GM12878 (cell line): ENCODE measurements at regions not wholly inside any gene's neighbourhood (a gene's known extent, or its start where the extent isn't known, plus 50 kb on each side); places are given as distances from the start of the nearest gene placed in this dataset.

Source experiments
- ATAC-seq: fragments of 200-7000 bp; cut with Tn5 transposase; 3 replicates; pipeline ENCODE4 v1.9.1; 2020; ENCODE audit warnings: mild to moderate bottlenecking, moderate library complexity
- BruUV-seq: library from RNA; stranded (reverse); fragments of 400-500 nt; replicated peaks from 2 replicates; lab custom pipeline; 2021; lab: Mats Ljungman, UMichigan
- CTCF ChIA-PET: fragments of 300-600 bp; sonication (Branson Sonifier 250); formaldehyde crosslinking; extraction: SDS; loops from one replicate; lab custom pipeline; 2021; ENCODE audit warnings: inconsistent platforms; lab: Yijun Ruan, JAX
- POLR2A ChIA-PET: fragments of 350-600 bp; formaldehyde crosslinking; extraction: SDS; loops from one replicate; lab custom pipeline; 2021; ENCODE audit warnings: inconsistent platforms; lab: Charles Lee
- RAD21 ChIA-PET: fragments of 300-600 bp; sonication (Branson Sonifier 250); formaldehyde crosslinking; loops from one replicate; lab custom pipeline; 2023; ENCODE audit warnings: antibody characterized with exemption; ENCODE audit not compliant: unreplicated experiment; lab: Charles Lee
- SMC1A ChIA-PET: fragments of 300-600 bp; sonication (Branson Sonifier 250); formaldehyde crosslinking; loops from one replicate; lab custom pipeline; 2023; ENCODE audit not compliant: unreplicated experiment, uncharacterized antibody; lab: Charles Lee
- DNase-seq: peaks from one replicate; pipeline ENCODE4 v3.0.0-alpha.2; 2011; ENCODE audit warnings: low read depth, low spot score
- FAIRE-seq: peaks from 3 replicates; lab custom pipeline; 2011; peaks lifted over from hg19 to GRCh38; lab: Jason Lieb, UNC
- H2AFZ ChIP-seq: 2 replicates; pipeline ENCODE4 v1.6.0; 2011; ENCODE audit warnings: low read depth, low read length, control low read depth; ENCODE audit not compliant: control insufficient read depth
- H3K27ac ChIP-seq: 2 replicates; pipeline ENCODE4 v1.5.1; 2011; ENCODE audit warnings: control low read depth; ENCODE audit not compliant: control insufficient read depth, insufficient read depth
- H3K27me3 ChIP-seq, 2 experiments: replicated peaks in 1 of 2; 2 replicates each; pipeline versions ENCODE4 v1.6.0 to v1.6.1; 2011; ENCODE audit warnings: low read length in 1 of 2; ENCODE audit not compliant: control insufficient read depth in 2 of 2, insufficient read depth in 2 of 2
- H3K36me3 ChIP-seq, 2 experiments: 2 replicates each; pipeline ENCODE4 v1.5.1; 2011; ENCODE audit warnings: low read length in 1 of 2; ENCODE audit not compliant: control insufficient read depth in 2 of 2, insufficient read depth in 2 of 2
- H3K4me1 ChIP-seq: 2 replicates; pipeline ENCODE4 v1.6.1; 2011; ENCODE audit warnings: mild to moderate bottlenecking, low read length, moderate library complexity, mixed read lengths; ENCODE audit not compliant: control insufficient read depth, insufficient read depth
- H3K4me2 ChIP-seq: 2 replicates; pipeline ENCODE4 v1.6.0; 2011; ENCODE audit warnings: control low read depth; ENCODE audit not compliant: control insufficient read depth, insufficient read depth
- H3K4me3 ChIP-seq: fragments of 200-600 bp; sonication (generic); 2 replicates; pipeline ENCODE4 v1.5.1; 2016
- H3K79me2 ChIP-seq: 2 replicates; pipeline ENCODE4 v1.6.0; 2011; ENCODE audit warnings: low read length; ENCODE audit not compliant: control insufficient read depth, insufficient read depth
- H3K9ac ChIP-seq: 2 replicates; pipeline ENCODE4 v1.8.0; 2011; ENCODE audit warnings: low read length, control low read depth, mixed read lengths; ENCODE audit not compliant: control insufficient read depth, insufficient read depth
- H3K9me3 ChIP-seq: replicated peaks from 3 replicates; pipeline ENCODE4 v1.5.1; 2011; ENCODE audit warnings: mild to moderate bottlenecking, low read length; ENCODE audit not compliant: control insufficient read depth, insufficient read depth
- H4K20me1 ChIP-seq: 2 replicates; pipeline ENCODE4 v1.6.0; 2011; ENCODE audit not compliant: control insufficient read depth, insufficient read depth
- ATF2 ChIP-seq: IDR thresholded peaks from 2 replicates; pipeline ENCODE4 v1.6.1; 2012; ENCODE audit warnings: low read length, inconsistent platforms
- ATF7 ChIP-seq: fragments of 450-650 bp; IDR thresholded peaks from 2 replicates; pipeline ENCODE4 v1.6.1; 2016; ENCODE audit warnings: low read depth, mild to moderate bottlenecking
- NR2C2 ChIP-seq: IDR thresholded peaks from 2 replicates; pipeline ENCODE4 v1.6.1; 2011; ENCODE audit warnings: borderline replicate concordance, low read depth; ENCODE audit not compliant: control insufficient read depth, insufficient read length
- SPI1 ChIP-seq: IDR thresholded peaks from 2 replicates; pipeline ENCODE4 v1.6.1; 2011; ENCODE audit warnings: low read depth, mild to moderate bottlenecking, low read length, moderate library complexity, borderline replicate concordance; ENCODE audit not compliant: insufficient read depth
- YBX1 ChIP-seq: fragments of 450-650 bp; IDR thresholded peaks from 2 replicates; pipeline ENCODE4 v1.6.1; 2016; ENCODE audit warnings: antibody characterized with exemption
- WGBS: methylation state at CpG from one replicate; pipeline ENCODE4 v1.1.6; 2016; ENCODE audit warnings: low lambda C conversion rate; ENCODE audit not compliant: insufficient replicate concordance, insufficient coverage; ENCODE audit errors: missing lambda C conversion rate; 5-methylcytosine and 5-hydroxymethylcytosine counted together
- in situ Hi-C: fragments of 300-500 bp; cut with MboI; formaldehyde crosslinking; loops from 9 replicates; pipeline ENCODE4 v1.14.3; 2018; ENCODE audit warnings: mixed read lengths
- intact Hi-C: fragments of 100-400 bp; cut with micrococcal nuclease; formaldehyde crosslinking; loops from one replicate; pipeline ENCODE4 v1.14.2; 2022; ENCODE audit not compliant: unreplicated experiment
- TF ChIP-seq, protein P1 (sequence below): IDR thresholded peaks from 2 replicates; pipeline ENCODE4 v1.6.1; 2012; ENCODE audit warnings: low read depth, low read length, improper control_type of control experiment
- TF ChIP-seq, protein P2 (sequence below): fragments of 450-650 bp; IDR thresholded peaks from 2 replicates; pipeline ENCODE4 v1.6.1; 2016; ENCODE audit warnings: mild to moderate bottlenecking, moderate library complexity, borderline replicate concordance

DNA sequence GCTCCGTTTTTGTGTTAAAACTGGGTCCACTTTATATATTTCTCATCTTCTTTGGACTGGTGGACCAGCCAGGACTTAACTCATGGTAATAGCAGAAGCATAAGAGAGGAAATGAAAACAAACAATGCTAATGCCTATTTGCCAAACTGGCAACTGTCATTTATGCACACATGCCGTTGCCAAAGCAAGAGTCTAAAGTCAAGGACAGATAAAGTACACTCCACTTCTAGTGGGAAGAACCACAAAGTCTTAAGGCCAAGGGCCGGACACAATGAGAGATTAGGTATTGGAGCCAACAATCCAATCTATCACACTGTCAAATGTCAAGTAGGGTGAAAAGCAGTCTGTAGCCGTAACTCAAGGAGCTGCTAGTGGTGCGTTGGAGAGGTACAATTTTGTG, 157.7 kb downstream of the LYPLAL1 start (continued):
- TF ChIP-seq ATF2 (no peak), SPI1 (no peak), YBX1 (no peak), ATF7 (no peak)
- TF ChIP-seq, protein P1, sequence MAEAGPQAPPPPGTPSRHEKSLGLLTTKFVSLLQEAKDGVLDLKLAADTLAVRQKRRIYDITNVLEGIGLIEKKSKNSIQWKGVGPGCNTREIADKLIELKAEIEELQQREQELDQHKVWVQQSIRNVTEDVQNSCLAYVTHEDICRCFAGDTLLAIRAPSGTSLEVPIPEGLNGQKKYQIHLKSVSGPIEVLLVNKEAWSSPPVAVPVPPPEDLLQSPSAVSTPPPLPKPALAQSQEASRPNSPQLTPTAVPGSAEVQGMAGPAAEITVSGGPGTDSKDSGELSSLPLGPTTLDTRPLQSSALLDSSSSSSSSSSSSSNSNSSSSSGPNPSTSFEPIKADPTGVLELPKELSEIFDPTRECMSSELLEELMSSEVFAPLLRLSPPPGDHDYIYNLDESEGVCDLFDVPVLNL: no peak
- TF ChIP-seq, protein P2, sequence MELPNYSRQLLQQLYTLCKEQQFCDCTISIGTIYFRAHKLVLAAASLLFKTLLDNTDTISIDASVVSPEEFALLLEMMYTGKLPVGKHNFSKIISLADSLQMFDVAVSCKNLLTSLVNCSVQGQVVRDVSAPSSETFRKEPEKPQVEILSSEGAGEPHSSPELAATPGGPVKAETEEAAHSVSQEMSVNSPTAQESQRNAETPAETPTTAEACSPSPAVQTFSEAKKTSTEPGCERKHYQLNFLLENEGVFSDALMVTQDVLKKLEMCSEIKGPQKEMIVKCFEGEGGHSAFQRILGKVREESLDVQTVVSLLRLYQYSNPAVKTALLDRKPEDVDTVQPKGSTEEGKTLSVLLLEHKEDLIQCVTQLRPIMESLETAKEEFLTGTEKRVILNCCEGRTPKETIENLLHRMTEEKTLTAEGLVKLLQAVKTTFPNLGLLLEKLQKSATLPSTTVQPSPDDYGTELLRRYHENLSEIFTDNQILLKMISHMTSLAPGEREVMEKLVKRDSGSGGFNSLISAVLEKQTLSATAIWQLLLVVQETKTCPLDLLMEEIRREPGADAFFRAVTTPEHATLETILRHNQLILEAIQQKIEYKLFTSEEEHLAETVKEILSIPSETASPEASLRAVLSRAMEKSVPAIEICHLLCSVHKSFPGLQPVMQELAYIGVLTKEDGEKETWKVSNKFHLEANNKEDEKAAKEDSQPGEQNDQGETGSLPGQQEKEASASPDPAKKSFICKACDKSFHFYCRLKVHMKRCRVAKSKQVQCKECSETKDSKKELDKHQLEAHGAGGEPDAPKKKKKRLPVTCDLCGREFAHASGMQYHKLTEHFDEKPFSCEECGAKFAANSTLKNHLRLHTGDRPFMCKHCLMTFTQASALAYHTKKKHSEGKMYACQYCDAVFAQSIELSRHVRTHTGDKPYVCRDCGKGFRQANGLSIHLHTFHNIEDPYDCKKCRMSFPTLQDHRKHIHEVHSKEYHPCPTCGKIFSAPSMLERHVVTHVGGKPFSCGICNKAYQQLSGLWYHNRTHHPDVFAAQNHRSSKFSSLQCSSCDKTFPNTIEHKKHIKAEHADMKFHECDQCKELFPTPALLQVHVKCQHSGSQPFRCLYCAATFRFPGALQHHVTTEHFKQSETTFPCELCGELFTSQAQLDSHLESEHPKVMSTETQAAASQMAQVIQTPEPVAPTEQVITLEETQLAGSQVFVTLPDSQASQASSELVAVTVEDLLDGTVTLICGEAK: no peak
- TF ChIP-seq, all 136 proteins: peak for 0

DNA sequence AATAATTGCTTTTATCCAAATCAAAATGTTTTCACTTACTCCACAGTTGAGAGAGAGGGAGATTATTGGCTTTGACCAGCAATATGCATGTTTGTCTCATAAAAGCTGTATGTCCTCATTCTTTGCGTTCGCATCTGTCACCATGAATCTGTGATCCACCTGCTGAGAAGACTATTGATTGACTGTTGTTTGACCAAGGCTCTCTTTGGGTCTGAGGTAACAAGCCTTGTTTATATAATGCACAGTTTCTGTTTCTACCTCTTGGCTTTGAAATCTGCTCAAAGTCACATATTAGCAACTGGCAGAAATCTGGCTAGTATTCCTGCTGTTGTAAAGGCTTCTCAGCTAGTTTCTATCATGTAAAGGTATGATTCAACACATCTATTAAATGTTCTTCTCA, 157.0 kb downstream of the LYPLAL1 start:
- no peak for FAIRE-seq
- RAD21 ChIA-PET: no interaction called here

More for the DNA sequence above, 157.0 kb downstream of the LYPLAL1 start:
- ChIA-PET SMC1A (interaction anchor here (0.9 to 1.1 kb wide), 2 partner anchors 9 to 43 kb away, joined by 3 read pairs; no protein-coding TSS in a partner anchor), CTCF (no interaction called here), POLR2A (no interaction called here)
- ATAC-seq (no peak), DNase-seq (no peak)
- Histone ChIP-seq H3K27me3 (no peaks in the 10 kb centered on the region), H3K4me1 (no peaks in the 10 kb centered on the region), H3K4me2 (no peak overlapping the region), H4K20me1 (no peaks in the 10 kb centered on the region), H3K4me3 (no peak overlapping the region), H3K79me2 (no peaks in the 10 kb centered on the region), H2AFZ (no peak overlapping the region), H3K9ac (no peak overlapping the region), H3K9me3 (no peaks in the 10 kb centered on the region; the same call in 1 of the 3 replicates), H3K27ac (no peak overlapping the region), H3K36me3 (no peaks in the 10 kb centered on the region; a peak in 1 of 4 replicates)
- in situ Hi-C loops (no loop called here), intact Hi-C loops (no loop called here)
- no peak for TF ChIP-seq NR2C2
- WGBS: 98% methylated on average over 2 of the region's 2 CpGs
- no TSS peak for BruUV-seq
